RPMI7951 (cell line): ENCODE measurements at regions not wholly inside any gene's neighbourhood (a gene's known extent, or its start where the extent isn't known, plus 50 kb on each side); places are given as distances from the start of the nearest gene placed in this dataset.

ENCODE experiments used
- DNase-seq: peaks from one replicate; pipeline ENCODE4 v3.0.0-alpha.2; 2012; ENCODE audit warnings: low read depth

GRCh38 chr3:59299561-59299960 lies 249.7 kb upstream of the CFAP20DC start:
- DNase-seq, result no peak

- peak; percentile 90 for DNase-seq
These were observed 240.5 kb upstream of the CFAP20DC start for GRCh38 chr3:59290358-59290757.

GRCh38 chr3:59289831-59290230 lies 240.0 kb upstream of the CFAP20DC start:
- no peak for DNase-seq

DNA sequence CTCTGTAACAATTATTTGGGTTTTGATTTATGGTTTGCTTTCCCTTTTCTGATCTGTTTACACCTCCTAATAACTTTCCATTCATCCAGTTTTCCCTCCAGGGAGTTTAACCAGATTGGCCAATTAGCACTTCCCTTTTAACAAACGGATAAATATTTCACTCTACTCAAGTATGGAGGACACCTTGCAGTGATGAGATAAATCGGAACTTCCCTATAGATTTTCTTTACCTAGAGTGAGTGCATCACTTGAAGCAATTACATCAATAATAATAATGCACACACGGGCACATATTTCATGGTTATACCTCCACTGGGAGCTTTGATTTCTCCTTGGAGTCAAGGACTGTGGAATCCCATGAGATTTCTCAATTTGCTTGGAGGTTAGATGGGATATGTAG lies 239.1 kb upstream of the CFAP20DC start:
- DNase-seq, result no peak

- peak; percentile 91 for DNase-seq
These were observed 237.1 kb upstream of the CFAP20DC start for GRCh38 chr3:59286791-59287531.

- DNase-seq, result no peak
These were observed 235.7 kb upstream of the CFAP20DC start for GRCh38 chr3:59285560-59285959.

DNA sequence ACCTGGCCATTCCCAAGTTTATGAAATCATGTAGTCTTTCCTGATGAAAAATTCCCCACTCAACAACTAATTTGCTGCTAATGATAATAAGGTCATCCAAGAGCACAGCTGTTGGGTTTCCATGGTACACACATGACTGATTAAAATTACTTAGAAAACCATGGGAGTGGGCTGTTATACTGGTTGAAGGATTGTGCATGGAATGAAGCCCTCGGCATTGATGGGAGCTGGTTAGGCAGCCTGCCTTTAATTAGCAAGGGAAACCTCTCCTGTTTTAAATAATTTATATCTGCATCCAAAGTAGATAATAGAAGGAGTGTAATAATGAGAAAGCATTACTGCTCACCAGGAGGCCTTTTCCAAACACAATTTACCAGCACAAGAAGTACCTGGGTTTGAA lies 235.1 kb upstream of the CFAP20DC start:
- DNase-seq, result no peak

DNA sequence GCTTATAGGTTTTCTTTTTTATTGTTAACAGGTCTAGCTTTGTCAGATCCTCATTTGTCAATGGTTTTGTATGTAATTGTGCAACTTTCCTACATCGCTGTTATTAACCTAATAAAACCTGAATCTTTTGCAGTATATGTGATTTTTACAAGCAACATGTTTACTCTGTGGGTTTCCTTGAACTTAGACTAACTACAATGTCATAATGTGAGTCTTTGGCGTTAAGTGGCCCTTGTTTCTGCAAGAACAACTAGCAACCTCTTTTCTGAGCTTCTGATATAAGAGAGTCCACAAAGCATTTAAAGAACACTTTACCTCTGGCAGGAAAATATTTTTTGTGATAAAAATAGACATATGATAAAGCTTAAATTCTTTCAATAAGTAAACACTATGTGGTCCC lies 230.3 kb upstream of the CFAP20DC start:
- no peak for DNase-seq

GRCh38 chr3:59277816-59278215 lies 228.0 kb upstream of the CFAP20DC start:
- no peak for DNase-seq

- DNase-seq, result no peak
These were observed 227.4 kb upstream of the CFAP20DC start for GRCh38 chr3:59277201-59277600.

- no peak for DNase-seq
These were observed 224.2 kb upstream of the CFAP20DC start for GRCh38 chr3:59273976-59274375.

DNA sequence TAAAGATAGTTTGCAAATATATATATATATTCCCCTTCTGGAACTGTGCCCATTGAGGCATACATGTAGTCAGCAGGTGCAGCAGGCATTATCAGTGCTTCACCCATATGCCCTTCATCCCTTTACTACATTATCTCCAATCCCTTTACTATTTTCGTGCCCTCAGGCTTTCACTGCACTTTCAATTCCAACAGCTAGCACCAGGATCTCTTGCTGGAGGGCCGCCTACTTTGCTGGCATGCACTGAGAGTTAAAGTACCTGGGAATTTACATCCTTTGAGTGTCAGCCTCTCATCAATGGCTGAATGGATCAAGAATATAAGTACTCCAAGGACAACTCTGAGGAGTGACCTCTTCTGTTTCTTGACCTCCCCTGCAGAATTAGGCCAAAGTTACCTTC lies 222.1 kb upstream of the CFAP20DC start:
- DNase-seq, result no peak

DNA sequence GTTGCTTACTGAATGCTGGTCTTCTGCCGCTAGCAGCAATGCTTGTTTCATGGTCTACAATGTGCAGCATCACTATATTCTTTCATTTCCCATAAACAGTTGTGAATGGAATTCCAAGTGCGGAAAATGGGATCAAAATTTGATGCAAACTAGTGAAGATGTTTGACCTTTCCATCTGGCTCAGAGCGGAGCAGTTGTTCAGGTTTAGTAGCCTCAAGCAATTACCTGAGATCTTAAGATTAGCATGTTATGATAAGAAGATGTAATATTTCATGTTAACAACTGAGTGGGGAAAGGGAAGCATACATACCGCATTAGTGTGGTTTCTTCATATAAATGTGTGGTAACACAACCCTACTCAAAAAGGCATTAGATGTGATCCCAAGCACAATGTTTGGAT lies 221.1 kb upstream of the CFAP20DC start:
- DNase-seq, result no peak

GRCh38 chr3:59270209-59270608 lies 220.4 kb upstream of the CFAP20DC start:
- no peak for DNase-seq

DNA sequence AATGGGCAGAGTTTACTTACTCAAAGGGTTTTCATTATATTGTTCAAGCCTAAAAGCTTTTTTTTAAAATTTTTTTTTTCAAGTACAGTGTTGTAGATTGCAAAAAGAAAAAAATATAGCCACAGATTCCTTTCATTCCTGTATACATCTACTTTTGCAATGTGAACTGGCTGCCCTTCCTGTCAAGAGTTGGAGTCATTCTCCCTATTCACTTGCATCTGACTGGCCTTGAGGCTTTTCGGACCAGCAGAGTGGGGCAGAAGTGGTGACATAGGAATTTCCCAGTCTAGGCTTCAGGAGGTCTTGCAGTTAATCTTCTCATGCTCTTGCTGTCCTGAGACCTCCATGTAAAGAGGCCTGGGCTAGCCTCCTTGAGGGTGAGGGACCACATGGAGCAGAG lies 218.3 kb upstream of the CFAP20DC start:
- peak; percentile 60 for DNase-seq

DNA sequence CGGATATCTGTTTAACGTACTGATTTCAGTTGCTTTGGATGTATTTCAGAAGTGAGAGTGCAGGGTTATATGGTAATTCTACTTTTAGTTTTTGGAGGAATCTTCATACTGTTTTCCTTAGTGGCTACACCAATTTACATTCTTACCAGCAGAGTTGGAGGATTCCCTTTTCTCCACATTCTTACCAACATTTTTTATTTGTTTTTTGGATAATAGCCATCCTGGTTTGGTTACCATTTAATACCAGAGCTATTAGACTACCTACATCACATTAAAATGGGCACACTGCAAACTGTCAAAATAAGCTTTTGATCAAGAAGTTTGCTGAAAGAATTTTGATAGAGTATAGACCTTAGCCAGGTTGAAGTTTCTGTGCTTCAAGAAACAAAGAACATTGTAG lies 217.2 kb upstream of the CFAP20DC start:
- no peak for DNase-seq

DNA sequence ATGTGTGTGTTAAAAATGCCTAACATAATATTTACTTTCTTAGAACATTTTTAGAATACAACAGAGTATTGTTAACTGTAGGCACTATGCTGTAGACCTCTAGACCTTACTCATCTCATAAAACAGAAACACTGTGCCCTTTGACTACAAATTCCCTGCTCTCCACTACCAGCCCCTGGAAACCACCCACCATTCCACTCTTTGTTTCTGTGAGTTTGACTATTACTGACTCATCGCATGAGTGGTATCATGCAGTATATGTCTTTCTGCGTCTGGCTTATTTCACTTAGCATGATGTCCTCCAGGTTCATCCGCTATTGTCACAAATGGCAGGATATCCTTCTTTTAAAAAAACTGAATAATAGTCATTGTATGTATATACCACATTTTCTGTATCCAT lies 216.7 kb upstream of the CFAP20DC start:
- DNase-seq, result peak; percentile 69

DNA sequence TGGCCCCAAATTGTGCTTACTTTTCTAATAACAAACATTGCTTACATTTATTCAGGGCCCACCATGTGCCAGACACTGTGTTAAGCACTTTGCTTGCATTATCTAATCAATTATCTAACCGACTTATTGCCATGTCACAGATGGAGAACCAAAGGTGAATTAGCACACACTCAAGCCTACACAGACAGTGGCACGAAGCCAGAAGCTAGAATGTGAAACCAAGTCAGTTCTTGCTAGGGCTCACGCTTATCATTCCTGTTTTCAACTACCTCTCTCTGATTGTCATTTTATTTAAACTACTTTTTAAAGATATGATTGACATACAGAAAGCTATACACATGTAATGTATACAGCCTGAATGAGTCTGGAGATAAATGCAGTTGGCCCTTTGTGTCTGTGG lies 215.7 kb upstream of the CFAP20DC start:
- no peak for DNase-seq

DNA sequence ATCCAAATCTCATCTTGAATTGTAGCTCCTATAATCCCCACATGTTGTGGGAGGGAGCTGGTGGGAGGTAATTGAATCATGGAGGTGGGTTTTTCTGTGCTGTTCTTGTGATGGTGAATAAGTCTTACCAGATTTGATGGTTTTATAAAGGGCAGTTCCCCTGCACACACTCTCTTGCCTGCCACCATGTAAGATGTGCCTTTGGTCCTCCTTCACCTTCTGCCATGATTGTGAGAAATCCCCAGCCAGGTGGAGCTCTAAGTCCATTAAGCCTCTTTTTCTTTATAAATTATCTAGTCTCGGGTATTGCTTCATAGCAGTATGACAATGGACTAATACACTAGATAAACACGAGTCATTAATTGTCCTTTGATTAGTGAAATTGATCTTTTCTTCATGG lies 214.5 kb upstream of the CFAP20DC start:
- no peak for DNase-seq

GRCh38 chr3:59263152-59263551 lies 213.3 kb upstream of the CFAP20DC start:
- no peak for DNase-seq

DNA sequence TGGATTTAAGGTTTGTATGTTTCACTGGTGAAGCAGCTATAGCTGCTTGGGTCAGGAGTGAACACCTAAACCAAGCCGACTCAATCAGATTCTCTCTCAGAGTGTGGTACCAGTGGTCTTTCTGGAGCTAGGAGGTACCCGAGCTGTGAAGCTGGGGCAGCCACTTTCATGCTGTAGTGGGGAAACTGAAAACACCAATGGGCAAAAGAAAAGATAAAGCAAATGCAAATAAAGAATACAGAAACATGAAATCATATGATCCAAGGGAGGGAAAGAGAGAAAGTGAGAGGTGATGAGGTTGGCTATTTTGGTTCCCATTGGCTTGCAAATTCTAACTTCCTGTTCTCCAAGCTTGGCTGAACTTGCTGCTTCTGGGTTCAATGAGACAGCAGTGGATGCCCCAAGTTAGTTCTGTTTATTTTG lies 212.3 kb upstream of the CFAP20DC start:
- DNase-seq, result no peak

- DNase-seq, result no peak
These were observed 211.2 kb upstream of the CFAP20DC start for GRCh38 chr3:59261009-59261408.

DNA sequence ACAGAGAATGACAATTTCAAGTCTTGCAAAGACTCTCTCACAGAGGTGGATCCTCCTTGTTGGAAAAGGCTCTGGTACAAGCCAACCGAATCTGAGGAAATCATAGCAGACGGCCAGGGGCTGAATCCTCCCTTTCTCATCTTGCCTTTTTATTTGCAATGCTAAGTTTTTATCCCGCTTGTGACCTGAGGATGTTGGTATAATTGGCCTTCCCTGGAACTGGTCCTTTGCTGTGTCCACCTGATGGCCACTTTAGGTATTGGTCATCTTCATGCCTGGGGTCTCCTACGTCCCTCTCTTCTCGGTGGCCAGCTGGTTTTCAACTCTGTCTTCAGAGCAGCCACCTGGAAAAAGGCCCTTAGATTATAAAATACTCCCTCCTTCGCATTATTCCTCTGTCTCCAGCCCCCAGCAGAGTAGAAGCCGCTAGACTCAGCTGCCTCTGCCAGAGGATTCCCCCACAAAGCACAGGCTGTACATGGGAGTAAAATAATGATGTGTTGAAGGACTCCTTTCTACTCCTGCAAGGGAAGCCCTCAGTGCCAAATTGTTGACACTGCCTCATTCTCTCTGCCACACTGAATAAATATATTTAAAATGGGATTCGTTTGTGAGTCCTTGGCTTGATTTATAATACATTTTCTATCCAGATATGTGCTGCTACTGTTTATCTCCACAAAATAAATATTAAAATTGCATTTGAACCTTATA lies 208.9 kb upstream of the CFAP20DC start:
- DNase-seq, result no peak

DNA sequence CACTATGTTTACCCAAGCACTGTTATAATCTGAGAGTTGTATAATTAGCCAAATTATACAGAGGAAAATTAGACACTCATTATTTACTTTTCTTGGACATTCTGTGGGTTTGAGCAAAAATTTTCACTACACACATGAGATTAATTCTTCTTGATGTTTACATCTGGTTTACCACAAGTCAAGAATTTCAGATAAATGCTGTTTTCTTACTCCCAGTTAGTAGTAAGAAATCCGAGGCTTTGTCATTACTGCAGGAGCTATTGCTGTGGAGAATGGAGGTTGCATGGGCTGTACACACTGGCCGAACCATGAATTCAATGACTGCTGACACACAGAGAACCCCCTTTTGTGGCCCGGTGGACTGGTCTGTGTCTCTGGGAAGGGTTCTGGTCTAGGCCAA lies 207.7 kb upstream of the CFAP20DC start:
- no peak for DNase-seq
